Stimulated activated CD4-positive, alpha-beta T cell treated with anti-CD3 and anti-CD28 coated beads, Interleukin-12 subunit alpha, Interleukin-12 subunit beta, amount 100 ng/mL, for 4 hours (primary cell): ENCODE measurements at regions not wholly inside any gene's neighbourhood (a gene's known extent, or its start where the extent isn't known, plus 50 kb on each side); places are given as distances from the start of the nearest gene placed in this dataset.

Source experiments
- DNase-seq: peaks from one replicate; pipeline ENCODE4 v3.0.0-alpha.2; 2020

GRCh38 chr15:67992834-67993233, 61.3 kb upstream of the PIAS1 start:
- DNase-seq = no peak

DNA sequence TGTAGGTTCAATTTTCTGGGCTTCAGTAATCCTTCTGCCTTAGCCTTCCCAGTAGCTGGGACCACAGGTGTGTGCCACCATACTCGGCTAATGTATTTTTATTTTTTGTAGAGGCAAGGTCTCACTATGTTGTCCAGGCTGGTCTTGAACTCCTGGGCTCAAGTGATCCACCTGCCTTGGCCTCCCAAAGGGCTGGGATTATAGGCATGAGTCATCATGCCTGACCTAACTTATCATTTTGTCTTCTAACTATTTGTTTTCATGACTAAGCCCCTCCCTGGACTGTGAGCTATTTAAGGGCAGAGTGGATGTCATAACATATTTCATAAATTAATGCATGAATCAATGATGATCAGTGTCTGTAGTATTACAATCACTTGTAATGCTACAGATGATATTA, 56.1 kb upstream of the PIAS1 start:
- no peak for DNase-seq

GRCh38 chr15:67998599-67999133, 55.4 kb upstream of the PIAS1 start:
- DNase-seq = no peak

DNA sequence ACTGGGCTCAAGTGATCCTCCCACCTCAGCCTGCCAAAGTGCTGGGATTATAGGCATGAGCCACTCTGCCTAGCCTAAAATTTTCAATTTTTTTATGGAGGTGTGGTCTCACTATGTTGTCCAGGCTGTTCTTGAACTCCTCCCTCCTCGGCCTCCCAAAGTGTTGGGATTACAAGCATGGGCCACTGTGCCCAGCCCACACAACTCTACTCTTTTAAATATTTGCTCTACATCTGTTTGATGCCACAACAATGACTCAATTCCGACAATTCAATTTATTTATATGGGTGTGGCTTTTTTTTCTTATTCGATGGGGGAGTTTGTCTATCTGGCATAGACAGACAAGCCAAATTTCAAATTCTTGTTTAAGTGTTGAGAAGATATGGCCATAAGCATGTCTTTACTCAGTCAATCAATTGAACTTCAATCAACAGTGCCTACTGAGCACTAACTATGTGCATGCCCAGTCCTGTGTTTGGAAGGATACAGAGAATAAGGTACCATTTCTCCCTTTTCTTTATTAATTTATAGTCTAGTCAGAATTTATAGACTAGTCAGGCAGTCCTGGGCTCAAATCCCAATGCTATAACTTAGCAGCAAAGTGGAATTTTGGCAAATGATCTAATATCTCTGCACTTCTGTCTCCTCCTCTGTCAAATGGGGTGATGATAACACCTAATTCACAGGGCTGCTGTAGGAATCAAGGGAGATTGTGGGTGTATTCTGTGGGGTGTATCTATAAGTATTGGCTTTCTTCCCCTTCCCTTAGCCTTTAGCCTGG, 54.6 kb upstream of the PIAS1 start:
- no peak for DNase-seq

DNA sequence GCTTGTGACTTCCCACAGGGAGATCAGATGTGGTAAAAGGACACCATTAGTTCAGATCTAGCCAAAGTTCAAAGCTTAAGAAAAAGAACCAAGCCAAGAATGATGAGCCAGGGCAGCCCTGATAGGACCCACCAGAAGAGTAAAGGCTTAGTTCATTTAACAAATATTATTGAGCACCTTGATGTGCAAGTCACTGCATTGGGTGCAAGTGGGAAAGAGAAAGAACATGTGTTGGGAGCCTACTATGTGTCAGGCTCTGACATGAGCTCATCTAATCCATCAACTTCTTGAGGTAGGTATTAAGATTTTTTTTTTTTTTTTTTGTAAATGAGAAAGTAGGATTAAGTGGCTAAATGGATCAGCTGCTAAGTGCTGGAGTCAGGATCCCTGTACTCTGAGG, 53.4 kb upstream of the PIAS1 start:
- no peak for DNase-seq

GRCh38 chr15:68001811-68002210, 52.3 kb upstream of the PIAS1 start:
- DNase-seq = no peak

DNA sequence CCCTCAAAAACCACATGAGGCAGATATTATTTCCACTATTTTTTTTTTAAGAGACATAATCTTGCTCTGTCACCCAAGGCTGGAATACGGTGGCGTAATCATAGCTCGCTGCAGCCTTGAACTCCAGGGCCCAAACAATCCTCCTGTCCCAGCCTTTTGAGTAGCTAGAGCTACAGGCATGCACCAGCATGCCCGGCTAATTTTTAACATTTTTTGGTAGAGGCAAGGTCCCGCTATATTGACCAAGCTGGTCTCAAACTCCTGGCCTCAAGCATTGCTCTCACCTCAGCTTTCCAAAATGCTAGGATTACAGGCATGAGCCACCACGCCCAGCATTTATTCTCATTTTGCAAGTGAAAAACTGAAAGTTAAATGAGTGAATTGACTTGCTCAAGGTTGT, 50.8 kb upstream of the PIAS1 start:
- DNase-seq = no peak
